Gastrocnemius medialis (tissue), 4 donors: ENCODE measurements at regions not wholly inside any gene's neighbourhood (a gene's known extent, or its start where the extent isn't known, plus 50 kb on each side); places are given as distances from the start of the nearest gene placed in this dataset.

Source experiments
- ATAC-seq, 2 donors: fragments of 150-250 bp; one replicate each; pipeline ENCODE4 v1.9.1; 2016
- DNase-seq, 2 donors: peaks; one replicate each; pipeline ENCODE4 v3.0.0-alpha.2; 2019
- H3K27ac ChIP-seq, 4 donors: fragments of 200-600 bp; sonication (generic); 1 replicate in 1 of 4; 2 replicates in 3 of 4; pipeline ENCODE4 v1.5.1; 2016 to 2018; ENCODE audit warnings: mild to moderate bottlenecking in 2 of 4, moderate library complexity in 1 of 4
- H3K27me3 ChIP-seq, 3 donors: fragments of 200-600 bp; sonication (generic) in 2 of 3; 1 replicate in 1 of 3; 2 replicates in 2 of 3; pipeline versions ENCODE4 v1.5.1 to v1.6.0; 2016 to 2019; ENCODE audit warnings: mild to moderate bottlenecking in 1 of 3, moderate library complexity in 1 of 3
- H3K36me3 ChIP-seq, 2 donors: fragments of 200-600 bp; sonication (generic) in 1 of 2; one replicate each; pipeline ENCODE4 v1.5.1; 2017 to 2018
- H3K4me1 ChIP-seq, 2 donors: fragments of 200-600 bp; sonication (generic) in 1 of 2; one replicate each; pipeline ENCODE4 v1.5.1; 2016 to 2017; ENCODE audit warnings: mild to moderate bottlenecking in 2 of 2
- H3K4me3 ChIP-seq, 4 donors: fragments of 200-600 bp; sonication (generic) in 3 of 4; 1 replicate in 1 of 4; 2 replicates in 3 of 4; pipeline ENCODE4 v1.5.1; 2016 to 2019; ENCODE audit warnings: mild to moderate bottlenecking in 2 of 4
- H3K9me3 ChIP-seq, 3 donors: fragments of 200-600 bp; sonication (generic) in 2 of 3; 1 replicate in 1 of 3; 2 replicates in 2 of 3; pipeline ENCODE4 v1.5.1; 2016 to 2019
- POLR2A ChIP-seq, 2 donors: fragments of 450-650 bp; IDR thresholded peaks; one replicate each; pipeline ENCODE4 v1.6.1; 2017; ENCODE audit warnings: antibody characterized with exemption in 2 of 2, mild to moderate bottlenecking in 2 of 2, moderate library complexity in 2 of 2
- in situ Hi-C, 4 donors: fragments of 200-750 bp; cut with MboI; loops; one replicate each; pipeline versions ENCODE4 v1.15.0 to v1.8.0; 2017; ENCODE audit warnings: low sequenced_read_pairs in 4 of 4
- intact Hi-C: fragments of 100-400 bp; cut with DNase I; formaldehyde crosslinking; loops from one replicate; pipeline ENCODE4 v1.15.1; 2023; ENCODE audit warnings: low total_unique reads
- TF ChIP-seq, protein P1 (sequence below), 5 experiments: fragments of 450-650 bp in 3 of 5; fragments of 200-600 bp in 2 of 5; sonication (generic) in 2 of 5; IDR thresholded peaks in 4 of 5; conservative IDR thresholded peaks in 1 of 5; 1 replicate in 4 of 5; 2 replicates in 1 of 5; pipeline ENCODE4 v1.5.1; 2016 to 2019; ENCODE audit warnings: antibody characterized with exemption in 5 of 5, mild to moderate bottlenecking in 3 of 5, moderate library complexity in 3 of 5

DNA sequence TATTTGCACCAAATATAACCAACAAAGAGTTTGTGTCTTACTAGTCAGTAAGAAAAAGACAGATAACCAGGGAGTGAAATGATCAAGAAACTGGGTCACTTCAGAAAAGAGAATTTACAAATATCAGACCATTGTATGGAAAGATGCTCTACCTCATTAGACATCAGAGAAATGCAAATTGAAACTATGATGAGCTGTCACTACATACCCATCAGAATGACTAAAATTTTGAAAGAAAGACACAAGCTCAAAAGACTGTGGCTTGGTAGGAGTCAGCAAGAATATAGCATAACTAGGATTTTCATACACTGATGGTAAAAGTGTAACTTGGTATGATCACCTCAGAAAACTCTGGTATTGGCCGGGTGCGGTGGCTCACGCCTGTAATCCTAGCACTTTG, 247.2 kb downstream of the BMP4 start:
- DNase-seq (no peak), ATAC-seq (no peak)
- H3K4me1 ChIP-seq: no peaks in the 10 kb centered on the region
- TF ChIP-seq, protein P1, sequence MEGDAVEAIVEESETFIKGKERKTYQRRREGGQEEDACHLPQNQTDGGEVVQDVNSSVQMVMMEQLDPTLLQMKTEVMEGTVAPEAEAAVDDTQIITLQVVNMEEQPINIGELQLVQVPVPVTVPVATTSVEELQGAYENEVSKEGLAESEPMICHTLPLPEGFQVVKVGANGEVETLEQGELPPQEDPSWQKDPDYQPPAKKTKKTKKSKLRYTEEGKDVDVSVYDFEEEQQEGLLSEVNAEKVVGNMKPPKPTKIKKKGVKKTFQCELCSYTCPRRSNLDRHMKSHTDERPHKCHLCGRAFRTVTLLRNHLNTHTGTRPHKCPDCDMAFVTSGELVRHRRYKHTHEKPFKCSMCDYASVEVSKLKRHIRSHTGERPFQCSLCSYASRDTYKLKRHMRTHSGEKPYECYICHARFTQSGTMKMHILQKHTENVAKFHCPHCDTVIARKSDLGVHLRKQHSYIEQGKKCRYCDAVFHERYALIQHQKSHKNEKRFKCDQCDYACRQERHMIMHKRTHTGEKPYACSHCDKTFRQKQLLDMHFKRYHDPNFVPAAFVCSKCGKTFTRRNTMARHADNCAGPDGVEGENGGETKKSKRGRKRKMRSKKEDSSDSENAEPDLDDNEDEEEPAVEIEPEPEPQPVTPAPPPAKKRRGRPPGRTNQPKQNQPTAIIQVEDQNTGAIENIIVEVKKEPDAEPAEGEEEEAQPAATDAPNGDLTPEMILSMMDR (IDR thresholded peaks at IDR 0.05 in 4 of 5, conservative IDR thresholded peaks at IDR 0.05 in 1 of 5): no peak
- no peak for TF ChIP-seq POLR2A (IDR thresholded peaks at IDR 0.05)
- no peak overlapping the region for H3K27ac ChIP-seq
- in situ Hi-C loops: no loop called here
- no peaks in the 10 kb centered on the region for H3K36me3 ChIP-seq
- no peaks in the 10 kb centered on the region for H3K9me3 ChIP-seq
- intact Hi-C loops: no loop called here
- no peaks in the 10 kb centered on the region for H3K27me3 ChIP-seq
- no peak overlapping the region for H3K4me3 ChIP-seq

DNA sequence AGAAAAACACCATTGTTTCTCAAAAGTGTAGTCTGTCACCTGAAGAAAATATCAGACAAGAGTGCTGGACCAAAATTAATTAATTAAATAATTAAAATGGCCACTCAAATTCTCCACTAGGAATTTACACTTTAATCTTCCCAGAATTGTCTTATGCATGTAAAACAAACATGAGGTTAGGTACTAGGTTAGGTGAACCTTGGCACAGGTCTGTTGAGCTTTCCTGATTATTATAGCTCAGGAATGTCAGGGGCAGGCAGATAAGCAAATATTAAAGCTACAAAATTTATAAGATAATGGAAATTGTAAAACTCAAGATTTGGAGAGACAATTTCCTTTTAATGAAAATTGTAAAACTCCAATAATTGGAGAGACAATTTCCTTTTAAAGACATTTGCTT, 253.2 kb downstream of the BMP4 start:
- H3K4me3 ChIP-seq: no peak overlapping the region
- H3K27ac ChIP-seq: no peak overlapping the region
- no peak for DNase-seq
- H3K27me3 ChIP-seq: no peaks in the 10 kb centered on the region
- H3K36me3 ChIP-seq: no peaks in the 10 kb centered on the region
- in situ Hi-C loops (no loop called here), intact Hi-C loops (no loop called here)
- no peak for TF ChIP-seq POLR2A (IDR thresholded peaks at IDR 0.05)
- TF ChIP-seq, protein P1 (IDR thresholded peaks at IDR 0.05 in 4 of 5, conservative IDR thresholded peaks at IDR 0.05 in 1 of 5): no peak
- no peaks in the 10 kb centered on the region for H3K9me3 ChIP-seq
- no peaks in the 10 kb centered on the region for H3K4me1 ChIP-seq
- no peak for ATAC-seq

DNA sequence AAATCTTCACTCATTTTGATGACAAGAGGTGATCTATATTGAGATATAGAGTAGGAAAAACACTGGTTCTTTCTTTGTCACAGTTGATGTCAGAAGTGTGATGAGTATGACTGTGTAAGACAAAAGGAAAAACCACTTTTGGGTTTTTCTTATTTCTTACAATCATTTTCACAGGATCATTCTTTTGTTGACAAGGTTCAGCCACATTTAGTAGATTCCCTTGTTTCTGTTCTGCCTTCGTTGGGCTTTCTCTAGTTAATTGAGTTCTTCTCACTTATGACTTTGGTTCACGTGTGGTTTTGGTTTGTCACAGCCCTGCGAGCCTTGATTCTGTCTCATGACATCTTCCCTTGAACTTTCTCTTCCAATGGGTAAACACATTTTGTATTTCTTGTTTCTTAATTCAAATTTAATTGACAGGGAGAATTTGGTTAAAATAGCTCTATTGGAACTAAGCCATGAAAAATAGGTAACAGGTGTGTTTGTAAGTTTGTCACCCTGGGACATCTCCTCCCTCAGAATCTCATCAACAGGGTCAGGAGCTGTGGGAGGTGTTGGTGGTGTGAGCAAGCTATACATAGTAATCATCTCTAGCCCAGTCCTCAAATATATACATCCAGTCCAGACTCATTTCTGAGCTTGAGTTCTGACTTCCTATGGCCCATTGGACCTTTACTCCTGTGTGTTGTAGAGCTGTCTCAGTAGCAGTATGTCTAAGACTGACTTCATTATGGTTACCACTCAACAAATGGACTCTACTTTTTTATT, 255.3 kb downstream of the BMP4 start:
- in situ Hi-C loops: no loop called here
- H3K9me3 ChIP-seq: no peaks in the 10 kb centered on the region
- no peaks in the 10 kb centered on the region for H3K36me3 ChIP-seq
- no peak overlapping the region for H3K4me3 ChIP-seq
- TF ChIP-seq, protein P1 (IDR thresholded peaks at IDR 0.05 in 4 of 5, conservative IDR thresholded peaks at IDR 0.05 in 1 of 5): no peak
- no peak for TF ChIP-seq POLR2A (IDR thresholded peaks at IDR 0.05)
- no peaks in the 10 kb centered on the region for H3K27me3 ChIP-seq
- no peaks in the 10 kb centered on the region for H3K4me1 ChIP-seq
- intact Hi-C loops: no loop called here
- no peak for DNase-seq
- no peak for ATAC-seq
- H3K27ac ChIP-seq: no peak overlapping the region

DNA sequence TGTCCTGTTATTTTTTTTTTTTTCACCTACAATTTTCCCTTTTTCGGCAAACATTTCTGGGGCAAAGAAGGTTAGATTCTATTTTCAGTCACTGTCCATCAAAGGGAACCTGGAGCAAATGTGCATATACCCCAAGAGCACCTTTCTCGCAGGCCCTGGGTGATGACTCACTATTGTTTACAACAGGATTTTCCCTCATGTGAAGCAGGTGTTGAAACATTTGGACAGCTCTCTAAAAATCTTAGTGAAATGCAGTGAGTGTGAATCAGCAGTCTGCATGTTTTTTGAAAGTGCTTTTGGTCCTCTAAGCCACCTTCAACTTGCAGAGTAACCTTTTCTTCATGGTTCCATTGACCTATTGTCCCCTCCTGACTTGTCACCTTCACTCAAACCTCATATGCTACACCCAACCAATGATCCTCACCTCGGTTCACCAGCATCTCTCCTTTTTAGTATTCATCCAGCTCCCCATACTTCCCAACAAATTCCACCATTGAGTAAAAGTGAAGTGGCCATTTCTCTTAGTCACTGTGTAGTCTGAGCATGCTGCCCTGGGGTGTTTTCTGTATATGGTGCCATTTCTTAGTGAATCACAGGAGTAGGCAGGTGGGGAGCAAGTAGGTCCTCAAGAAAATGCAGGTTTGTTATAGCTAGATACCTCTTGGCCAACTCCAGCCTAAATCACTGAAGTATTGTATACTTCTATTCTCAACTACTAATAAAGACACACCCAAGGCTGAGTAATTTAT, 260.2 kb downstream of the BMP4 start:
- no peaks in the 10 kb centered on the region for H3K36me3 ChIP-seq
- no peak overlapping the region for H3K4me3 ChIP-seq
- ATAC-seq (no peak), DNase-seq (no peak)
- no peaks in the 10 kb centered on the region for H3K9me3 ChIP-seq
- no peak for TF ChIP-seq POLR2A (IDR thresholded peaks at IDR 0.05)
- TF ChIP-seq, protein P1 (IDR thresholded peaks at IDR 0.05 in 4 of 5, conservative IDR thresholded peaks at IDR 0.05 in 1 of 5): no peak
- H3K27ac ChIP-seq: no peak overlapping the region
- H3K4me1 ChIP-seq: no peaks in the 10 kb centered on the region
- intact Hi-C loops: no loop called here
- no peaks in the 10 kb centered on the region for H3K27me3 ChIP-seq
- in situ Hi-C loops: no loop called here
